HK-2 (cell line): ENCODE measurements at regions not wholly inside any gene's neighbourhood (a gene's known extent, or its start where the extent isn't known, plus 50 kb on each side); places are given as distances from the start of the nearest gene placed in this dataset.

ENCODE experiments used
- DNase-seq: peaks from one replicate; pipeline ENCODE4 v3.0.0-alpha.2; 2018; ENCODE audit not compliant: unreplicated experiment

GRCh38 chr2:49490710-49491109 is 336.4 kb upstream of the FSHR start:
- peak; percentile 47 for DNase-seq

- no peak for DNase-seq
These were observed 332.8 kb upstream of the FSHR start for GRCh38 chr2:49487139-49487538.

DNA sequence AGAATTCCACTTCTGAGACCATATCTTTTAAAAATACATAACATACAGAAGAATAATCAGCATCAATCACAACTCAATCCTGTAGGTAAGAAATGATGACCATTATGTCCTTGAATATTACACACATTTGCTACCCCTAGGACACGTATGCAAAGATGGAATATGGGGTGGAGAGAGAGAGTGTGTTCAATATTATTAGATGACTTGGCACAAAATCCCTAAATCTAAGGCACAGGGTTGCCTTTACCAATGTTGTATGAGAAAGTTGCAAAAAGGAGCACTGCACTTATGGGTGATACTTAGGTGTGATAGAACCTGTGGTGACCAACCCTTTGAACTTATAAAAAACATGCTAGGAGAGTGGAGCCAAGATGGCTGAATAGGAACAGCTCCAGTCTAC is 326.2 kb upstream of the FSHR start:
- DNase-seq = no peak

GRCh38 chr2:49465157-49465831 is 311.0 kb upstream of the FSHR start:
- no peak for DNase-seq

- no peak for DNase-seq
These were observed 305.1 kb upstream of the FSHR start for GRCh38 chr2:49459314-49459993.

DNA sequence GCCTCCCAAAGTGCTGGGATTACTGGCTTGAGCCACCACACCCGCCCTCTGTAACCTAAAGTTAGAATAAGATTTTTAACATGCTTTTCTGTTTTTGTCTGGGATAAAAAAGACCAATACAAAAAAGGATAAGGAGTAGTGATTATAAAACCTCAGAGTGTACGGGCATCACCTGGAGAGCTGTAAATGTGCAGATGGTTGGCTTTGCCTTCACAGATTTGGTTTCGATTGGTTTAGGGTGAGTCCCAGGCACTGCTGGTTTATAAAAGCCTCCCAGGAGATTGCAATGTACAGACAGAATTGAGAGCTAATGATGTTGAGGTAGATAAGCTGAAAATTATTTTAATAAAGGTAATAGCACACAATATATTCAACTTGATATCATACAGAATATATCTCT is 289.7 kb upstream of the FSHR start:
- no peak for DNase-seq

DNA sequence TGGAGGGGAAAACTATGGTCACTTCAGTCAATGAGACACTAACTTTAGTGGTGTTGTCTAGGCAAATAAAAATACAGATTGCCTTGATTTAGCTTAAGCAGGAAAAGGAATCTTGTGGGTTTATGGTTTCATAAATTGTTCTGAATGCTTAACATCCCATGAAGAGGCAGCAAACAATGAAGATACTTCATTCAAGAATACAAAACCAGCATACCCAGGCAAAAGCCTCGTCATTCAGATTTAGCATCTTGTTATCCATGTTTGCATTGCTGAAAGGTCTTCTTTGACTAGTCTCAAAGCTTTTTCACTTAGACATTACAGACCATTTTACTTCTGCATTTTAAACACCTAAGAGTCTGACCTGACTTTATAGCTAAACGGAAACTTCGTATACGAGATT is 272.7 kb upstream of the FSHR start:
- DNase-seq = no peak

GRCh38 chr2:49416252-49416651 is 261.9 kb upstream of the FSHR start:
- DNase-seq = no peak

- DNase-seq = no peak
These were observed 249.8 kb upstream of the FSHR start for GRCh38 chr2:49404108-49404507.

- DNase-seq = no peak
These were observed 249.3 kb upstream of the FSHR start for GRCh38 chr2:49403637-49404036.

DNA sequence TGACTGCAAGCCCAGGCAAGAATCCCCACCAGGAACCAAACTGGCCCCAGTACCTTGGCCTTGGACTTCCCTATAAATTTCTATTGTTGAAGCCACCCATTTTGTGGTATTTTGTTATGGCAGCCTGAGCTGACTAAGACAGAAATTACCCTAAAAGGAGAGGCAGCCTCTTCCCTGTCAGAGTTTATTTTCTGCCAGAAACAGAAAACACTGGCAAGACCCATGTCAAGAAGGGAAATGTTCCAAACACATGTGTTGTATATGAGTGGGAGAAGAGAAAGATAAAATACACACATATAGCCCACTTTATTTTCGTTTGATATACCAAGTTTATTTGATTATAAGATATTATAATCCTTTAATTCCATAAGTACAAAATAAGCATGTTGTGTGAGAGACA is 225.1 kb upstream of the FSHR start:
- no peak for DNase-seq

DNA sequence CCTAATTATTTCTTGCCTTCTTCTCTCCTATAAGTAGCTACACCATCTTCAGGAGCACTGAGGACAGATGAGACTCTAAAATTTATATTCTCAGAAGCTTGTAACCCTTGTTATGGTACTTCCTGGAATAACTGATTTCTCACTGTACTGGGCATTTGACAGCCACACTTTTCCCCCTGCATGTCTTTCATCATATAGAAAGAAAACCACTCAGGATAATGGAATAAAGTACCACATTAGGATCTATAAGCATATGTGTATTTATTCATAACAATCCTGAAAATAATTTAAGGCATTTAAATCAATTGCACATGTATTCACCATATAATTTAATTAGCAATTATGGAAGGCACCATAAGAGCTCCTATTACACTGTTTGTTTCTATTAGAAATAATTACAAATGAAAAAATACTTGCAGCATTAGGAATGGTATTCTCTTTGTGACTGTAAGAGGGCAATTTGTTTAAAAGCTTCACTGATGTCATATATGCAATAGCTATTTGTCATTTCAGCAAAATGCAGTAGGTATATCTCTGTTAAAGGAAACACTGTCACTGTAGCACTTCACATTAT is 216.9 kb upstream of the FSHR start:
- no peak for DNase-seq

DNA sequence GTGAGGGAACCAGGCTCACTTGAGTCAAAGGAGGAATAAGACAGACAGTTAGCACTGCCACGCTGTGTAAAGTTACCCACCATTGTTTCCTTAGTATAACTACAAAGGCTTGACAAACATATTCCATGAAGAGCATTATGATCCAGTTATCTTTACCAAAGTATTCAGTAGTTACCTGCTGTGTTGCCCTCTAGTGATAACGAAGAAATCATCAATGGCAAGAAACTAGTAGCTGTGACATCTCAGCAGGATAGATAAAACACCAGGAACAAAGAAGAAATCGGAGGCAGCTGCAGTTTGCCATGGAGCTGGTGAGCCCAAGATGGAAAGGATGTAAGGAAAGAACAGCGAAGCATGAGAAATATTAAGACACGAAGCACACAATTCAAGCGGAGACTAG is 215.3 kb upstream of the FSHR start:
- no peak for DNase-seq

DNA sequence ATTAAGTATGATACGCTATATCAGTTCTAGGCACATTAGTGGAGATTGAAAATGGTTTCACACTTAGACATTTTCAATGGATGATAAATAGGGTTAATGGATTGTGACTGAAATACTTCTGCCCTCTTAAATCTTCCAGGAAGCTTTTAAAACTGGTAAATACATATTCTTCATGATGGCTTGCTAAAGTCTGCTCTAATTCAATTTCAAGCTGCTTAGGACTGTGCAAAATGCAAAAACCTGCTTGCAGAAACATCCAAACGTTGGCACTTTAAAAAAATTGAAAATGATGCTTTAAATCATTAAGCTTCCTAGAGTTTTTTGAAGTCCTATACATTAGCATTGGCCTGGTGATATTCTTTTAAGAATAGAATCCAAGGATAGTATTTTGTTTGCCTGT is 214.8 kb upstream of the FSHR start:
- DNase-seq = no peak

GRCh38 chr2:49367003-49367402 is 212.7 kb upstream of the FSHR start:
- DNase-seq = no peak

DNA sequence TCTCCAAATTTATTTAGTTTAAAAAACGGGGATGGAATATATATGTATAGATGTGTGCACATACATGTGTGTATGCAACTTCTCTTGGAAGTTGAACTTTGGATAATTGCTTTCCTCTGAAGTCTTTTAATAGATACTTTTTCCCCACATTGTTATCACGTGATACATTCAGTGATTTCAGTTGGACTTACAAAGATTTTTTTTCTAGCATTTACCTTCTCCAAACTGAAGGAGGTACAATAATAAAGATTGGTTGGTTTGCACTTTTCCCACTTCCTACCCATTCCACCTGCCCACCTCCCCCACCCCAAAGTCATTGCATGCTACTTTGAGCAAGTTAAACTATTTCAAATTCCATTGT is 206.1 kb upstream of the FSHR start:
- DNase-seq = no peak

DNA sequence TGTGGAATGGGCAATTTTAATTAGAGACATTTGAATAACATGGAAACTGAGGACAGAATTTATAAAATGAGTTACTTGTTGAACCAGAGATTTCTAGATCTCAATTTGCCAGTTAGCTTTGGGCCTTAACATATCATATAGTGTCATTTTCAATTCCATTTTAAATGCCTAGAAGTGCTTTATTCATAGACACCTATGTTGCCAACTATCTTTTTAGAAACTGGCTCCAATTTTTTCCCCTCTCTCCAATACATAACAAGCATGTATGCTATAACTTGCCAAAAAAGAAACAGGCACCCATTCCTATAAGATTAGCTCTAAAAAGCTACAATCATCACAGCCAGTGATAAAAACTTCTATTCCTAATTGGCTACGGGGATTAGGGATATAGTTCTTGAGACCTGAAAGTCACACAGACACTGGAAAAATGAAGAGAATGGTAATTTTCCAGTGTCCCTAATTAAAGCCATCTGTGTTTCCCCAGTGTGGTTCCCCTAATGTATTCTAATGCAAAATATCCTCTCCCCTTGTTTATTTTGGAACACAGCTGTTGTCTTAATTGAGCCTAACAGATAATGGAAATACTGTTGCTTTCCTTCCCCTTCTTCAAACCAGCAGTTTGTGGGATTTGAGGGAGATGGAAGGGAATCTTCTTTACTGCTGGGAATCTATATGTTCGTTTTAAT is 205.5 kb upstream of the FSHR start:
- no peak for DNase-seq

GRCh38 chr2:49355611-49356010 is 201.3 kb upstream of the FSHR start:
- no peak for DNase-seq

DNA sequence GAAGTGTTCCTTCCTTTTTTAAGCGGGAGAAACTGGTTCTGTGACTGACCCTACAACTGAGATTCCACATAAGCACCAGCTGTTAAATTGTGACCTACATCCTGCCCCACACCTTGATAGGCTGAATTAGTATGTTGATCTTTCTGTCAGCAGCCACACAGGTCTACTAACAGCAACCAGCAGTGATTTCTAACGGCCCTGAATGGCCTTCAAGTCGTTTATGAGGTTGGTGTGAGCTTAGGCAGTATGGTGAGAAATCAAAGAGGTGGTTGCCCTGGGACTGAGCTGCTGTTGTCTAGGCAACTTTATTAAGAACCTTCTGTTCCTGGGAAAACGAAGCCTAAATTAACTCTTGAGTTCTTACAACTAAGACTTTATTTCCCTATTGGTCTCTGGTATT is 197.2 kb upstream of the FSHR start:
- no peak for DNase-seq

DNA sequence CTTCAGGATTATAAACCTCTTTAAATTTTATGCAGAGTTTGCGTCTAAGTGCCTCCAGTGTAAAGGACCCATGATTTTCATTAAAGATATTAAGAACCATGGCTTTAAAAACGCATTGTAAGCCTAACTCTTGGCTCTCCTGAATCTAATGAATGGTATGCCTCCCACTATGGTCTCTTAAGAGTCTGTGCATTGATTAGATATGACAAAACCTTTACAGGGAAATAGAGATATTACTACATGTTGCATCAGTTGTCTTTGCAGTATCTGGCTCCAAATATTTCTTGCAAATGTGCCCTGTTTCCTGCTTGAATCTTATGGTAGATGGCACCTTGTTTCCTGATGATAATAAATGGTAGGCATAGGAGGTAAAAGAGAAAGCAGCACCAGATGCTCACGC is 189.3 kb upstream of the FSHR start:
- DNase-seq = no peak

GRCh38 chr2:49342156-49342555 is 187.8 kb upstream of the FSHR start:
- DNase-seq = no peak

GRCh38 chr2:49335546-49335945 is 181.2 kb upstream of the FSHR start:
- no peak for DNase-seq

- DNase-seq = no peak
These were observed 178.1 kb upstream of the FSHR start for GRCh38 chr2:49332415-49332814.
